Loucy (cell line): ENCODE measurements at regions not wholly inside any gene's neighbourhood (a gene's known extent, or its start where the extent isn't known, plus 50 kb on each side); places are given as distances from the start of the nearest gene placed in this dataset.

ENCODE experiments used
- EZH2phosphoT487 ChIP-seq: fragments of 200-600 bp; IDR thresholded peaks from 2 replicates; pipeline ENCODE4 v1.6.1; 2018; ENCODE audit warnings: antibody characterized with exemption, mild to moderate bottlenecking, moderate library complexity, borderline replicate concordance
- TF ChIP-seq, protein P1 (sequence below): fragments of 200-600 bp; sonication (generic); conservative IDR thresholded peaks from 2 replicates; pipeline ENCODE4 v1.5.1; 2014; ENCODE audit warnings: mild to moderate bottlenecking, antibody characterized with exemption, low read length

DNA sequence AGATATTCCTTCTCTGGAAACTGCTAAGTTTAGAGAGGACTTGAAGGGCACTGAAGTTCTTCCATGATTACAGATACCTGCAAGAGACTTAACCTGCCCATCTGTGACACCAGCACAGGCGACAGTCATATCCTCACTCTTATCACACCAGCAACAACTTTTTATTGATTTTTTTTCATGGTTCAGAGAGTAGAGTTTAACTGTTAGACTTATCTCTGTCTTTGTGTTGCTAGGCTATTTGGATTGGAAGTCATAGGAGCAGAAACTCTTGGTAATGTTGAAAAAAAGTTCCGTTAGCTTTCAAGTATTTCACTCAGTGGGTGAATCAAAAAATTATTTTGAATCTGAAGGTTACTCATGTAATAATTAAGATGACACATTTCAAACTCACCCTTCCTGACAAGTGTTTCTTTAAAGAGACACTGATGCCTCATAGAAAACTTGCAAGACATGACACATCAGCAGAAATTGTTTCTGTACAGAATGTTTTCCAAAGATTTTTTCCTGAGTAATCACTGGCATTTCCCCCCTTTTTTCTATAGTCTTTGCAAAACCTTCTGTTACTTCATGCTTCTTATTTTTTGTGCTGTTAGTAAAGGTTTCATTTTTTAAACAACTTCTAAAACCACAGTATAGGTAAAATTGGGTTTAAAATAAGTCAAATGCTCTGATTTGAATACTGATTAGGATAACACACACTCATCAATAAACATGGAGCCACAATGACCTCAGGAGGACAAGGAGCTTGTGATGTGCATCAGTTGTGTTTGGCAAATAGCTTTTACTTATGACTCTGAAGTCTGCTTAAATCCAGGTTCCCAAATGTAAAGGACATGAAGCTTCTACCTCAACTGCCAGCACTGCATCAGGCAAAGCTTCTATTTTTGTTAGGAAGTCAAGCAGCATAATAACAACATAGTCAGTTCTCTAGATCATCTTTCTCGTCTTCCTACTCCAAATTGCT lies 252.9 kb upstream of the MAN1A1 start:
- TF ChIP-seq, protein P1, sequence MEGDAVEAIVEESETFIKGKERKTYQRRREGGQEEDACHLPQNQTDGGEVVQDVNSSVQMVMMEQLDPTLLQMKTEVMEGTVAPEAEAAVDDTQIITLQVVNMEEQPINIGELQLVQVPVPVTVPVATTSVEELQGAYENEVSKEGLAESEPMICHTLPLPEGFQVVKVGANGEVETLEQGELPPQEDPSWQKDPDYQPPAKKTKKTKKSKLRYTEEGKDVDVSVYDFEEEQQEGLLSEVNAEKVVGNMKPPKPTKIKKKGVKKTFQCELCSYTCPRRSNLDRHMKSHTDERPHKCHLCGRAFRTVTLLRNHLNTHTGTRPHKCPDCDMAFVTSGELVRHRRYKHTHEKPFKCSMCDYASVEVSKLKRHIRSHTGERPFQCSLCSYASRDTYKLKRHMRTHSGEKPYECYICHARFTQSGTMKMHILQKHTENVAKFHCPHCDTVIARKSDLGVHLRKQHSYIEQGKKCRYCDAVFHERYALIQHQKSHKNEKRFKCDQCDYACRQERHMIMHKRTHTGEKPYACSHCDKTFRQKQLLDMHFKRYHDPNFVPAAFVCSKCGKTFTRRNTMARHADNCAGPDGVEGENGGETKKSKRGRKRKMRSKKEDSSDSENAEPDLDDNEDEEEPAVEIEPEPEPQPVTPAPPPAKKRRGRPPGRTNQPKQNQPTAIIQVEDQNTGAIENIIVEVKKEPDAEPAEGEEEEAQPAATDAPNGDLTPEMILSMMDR: no peak
- TF ChIP-seq EZH2phosphoT487: no peak
